K562 (cell line): ENCODE measurements at regions not wholly inside any gene's neighbourhood (a gene's known extent, or its start where the extent isn't known, plus 50 kb on each side); places are given as distances from the start of the nearest gene placed in this dataset.

Experiments
- ATAC-seq: fragments of 200-7000 bp; cut with Tn5 transposase; 3 replicates; pipeline ENCODE4 v1.9.1; 2020; ENCODE audit warnings: moderate library complexity
- BruUV-seq: library from RNA; stranded (reverse); fragments of 400-500 nt; replicated peaks from 2 replicates; lab custom pipeline; 2021; lab: Mats Ljungman, UMichigan
- CTCF ChIA-PET: fragments of 300-600 bp; formaldehyde crosslinking; extraction: SDS; loops from one replicate; lab custom pipeline; 2021; ENCODE audit warnings: low intra/inter-chr PET ratio; lab: Yijun Ruan, JAX
- POLR2A ChIA-PET: fragments of 300-600, 350-650 bp; sonication (Branson Sonifier 250); formaldehyde crosslinking; extraction: SDS; loops from one replicate; lab custom pipeline; 2021; ENCODE audit warnings: antibody characterized with exemption, inconsistent platforms; lab: Yijun Ruan, JAX
- DNase-seq, 4 experiments: peaks; one replicate each; pipeline versions ENCODE4 v3.0.0 to v3.0.0-alpha.2; 2011 to 2018; ENCODE audit warnings: low spot score in 3 of 4, mixed read lengths in 3 of 4; ENCODE audit errors: extremely low read depth in 1 of 4
- FAIRE-seq: peaks from 2 replicates; lab custom pipeline; 2011; peaks lifted over from hg19 to GRCh38; lab: Jason Lieb, UNC
- H2AFZ ChIP-seq: 2 replicates; pipeline ENCODE4 v1.6.0; 2011; ENCODE audit warnings: low read depth, low read length, control low read depth, inconsistent platforms
- H3K27ac ChIP-seq: fragments of 200-600 bp; 3 replicates; pipeline ENCODE4 v1.8.0; 2011; ENCODE audit warnings: low read depth, mild to moderate bottlenecking, control low read depth, inconsistent platforms, low read length, moderate library complexity, mixed read lengths; ENCODE audit errors: extremely low read depth
- H3K27me3 ChIP-seq, 2 experiments: fragments of 300-600 bp in 1 of 2; 2 replicates in 1 of 2; 3 replicates in 1 of 2; pipeline versions ENCODE4 v1.6.0 to v1.8.0; 2011; ENCODE audit warnings: inconsistent platforms in 2 of 2, low read length in 2 of 2, mild to moderate bottlenecking in 1 of 2, mixed read lengths in 1 of 2, moderate library complexity in 1 of 2; ENCODE audit not compliant: control insufficient read depth in 2 of 2, insufficient read depth in 2 of 2
- H3K36me3 ChIP-seq: fragments of 300-600 bp; 3 replicates; pipeline ENCODE4 v1.8.0; 2011; ENCODE audit warnings: mild to moderate bottlenecking, low read length, inconsistent platforms; ENCODE audit not compliant: control insufficient read depth, insufficient read depth
- H3K4me1 ChIP-seq, 2 experiments: fragments of 200-600 bp in 1 of 2; replicated peaks in 1 of 2; 2 replicates in 1 of 2; 3 replicates in 1 of 2; pipeline versions ENCODE4 v1.5.1 to v1.8.0; 2011; ENCODE audit warnings: inconsistent platforms in 2 of 2, low read length in 2 of 2, mild to moderate bottlenecking in 1 of 2, mixed read lengths in 1 of 2, moderate library complexity in 1 of 2; ENCODE audit not compliant: control insufficient read depth in 2 of 2, insufficient read depth in 2 of 2
- H3K4me2 ChIP-seq: 2 replicates; pipeline ENCODE4 v1.6.1; 2011; ENCODE audit warnings: low read length, control low read depth, inconsistent platforms, mixed read lengths; ENCODE audit not compliant: insufficient read depth
- H3K4me3 ChIP-seq: fragments of 200-600 bp; sonication (generic), shearing (Covaris generic); 2 replicates; pipeline ENCODE4 v1.5.1; 2016; ENCODE audit warnings: control low read depth, inconsistent platforms
- H3K79me2 ChIP-seq: fragments of 200-600 bp; 3 replicates; pipeline ENCODE4 v1.8.0; 2011; ENCODE audit warnings: low read length, inconsistent platforms; ENCODE audit not compliant: control insufficient read depth, insufficient read depth
- H3K9ac ChIP-seq, 2 experiments: 2 replicates each; pipeline versions ENCODE4 v1.6.0 to v1.6.1; 2011; ENCODE audit warnings: low read depth in 2 of 2, low read length in 2 of 2, control low read depth in 1 of 2, inconsistent platforms in 1 of 2, mild to moderate bottlenecking in 1 of 2, mixed read lengths in 1 of 2; ENCODE audit not compliant: insufficient read depth in 1 of 2
- H3K9me1 ChIP-seq: one replicate; pipeline ENCODE4 v1.6.0; 2011; ENCODE audit warnings: inconsistent platforms, mild to moderate bottlenecking, low read length, moderate library complexity; ENCODE audit not compliant: control insufficient read depth, insufficient read depth
- H3K9me3 ChIP-seq: replicated peaks from 2 replicates; pipeline ENCODE4 v1.5.1; 2011; ENCODE audit warnings: low read depth, low read length, inconsistent platforms; ENCODE audit not compliant: control insufficient read depth, insufficient read depth
- H4K20me1 ChIP-seq: replicated peaks from 2 replicates; pipeline ENCODE4 v1.6.1; 2011; ENCODE audit warnings: low read length, inconsistent platforms, mixed read lengths; ENCODE audit not compliant: control insufficient read depth, insufficient read depth
- CCNT2 ChIP-seq: IDR thresholded peaks from 2 replicates; pipeline ENCODE4 v1.6.1; 2011; ENCODE audit warnings: borderline replicate concordance, low read depth, mild to moderate bottlenecking, moderate library complexity, mixed read lengths, low read length; ENCODE audit not compliant: insufficient read length; ENCODE audit errors: extremely low read depth
- E4F1 ChIP-seq: fragments of 250-450 bp; sonication (Bioruptor Pico); IDR thresholded peaks from 2 replicates; pipeline ENCODE4 v1.5.0; 2021; ENCODE audit warnings: mild to moderate bottlenecking, borderline replicate concordance
- NKRF ChIP-seq: fragments of 450-650 bp; IDR thresholded peaks from 2 replicates; pipeline ENCODE4 v1.6.1; 2016; ENCODE audit warnings: borderline replicate concordance
- PURB ChIP-seq: sonication (generic); formaldehyde crosslinking; IDR thresholded peaks from 2 replicates; pipeline ENCODE4 v1.9.0; 2021; ENCODE audit warnings: low read depth, mild to moderate bottlenecking, missing genetic modification reagents
- SAFB ChIP-seq: fragments of 200-400 bp; formaldehyde crosslinking; IDR thresholded peaks from 2 replicates; pipeline ENCODE4 v1.6.1; 2017; ENCODE audit warnings: low read depth, low read length, borderline replicate concordance
- TFAM ChIP-seq: fragments of 250-450 bp; sonication (Bioruptor Pico); conservative IDR thresholded peaks from 2 replicates; pipeline ENCODE4 v1.5.0; 2021; ENCODE audit warnings: mild to moderate bottlenecking, moderate library complexity
- ZBTB26 ChIP-seq: fragments of 450-650 bp; formaldehyde crosslinking; IDR thresholded peaks from 2 replicates; pipeline ENCODE4 v1.4.0; 2022; ENCODE audit warnings: missing genetic modification characterization
- ZNF232 ChIP-seq: sonication (generic); formaldehyde crosslinking; IDR thresholded peaks from 2 replicates; pipeline ENCODE4 v1.8.0; 2022; ENCODE audit warnings: mild to moderate bottlenecking, missing genetic modification reagents
- WGBS: fragments of 100-300 bp; shearing (Covaris generic); methylation state at CpG from one replicate; pipeline ENCODE4 v1.1.6; 2016; ENCODE audit warnings: low coverage, mixed read lengths; ENCODE audit not compliant: insufficient coverage; ENCODE audit errors: missing lambda C conversion rate; 5-methylcytosine and 5-hydroxymethylcytosine counted together
- in situ Hi-C: fragments of 300-500 bp; cut with MboI; formaldehyde crosslinking; loops from 4 replicates; pipeline ENCODE4 v1.15.0; 2018; ENCODE audit warnings: inconsistent platforms, mixed read lengths
- intact Hi-C: fragments of 100-400 bp; cut with micrococcal nuclease; formaldehyde crosslinking; loops from 2 replicates; pipeline ENCODE4 v1.14.2; 2022

GRCh38 chr6:147033267-147033666, 170.9 kb upstream of the STXBP5 start:
- Histone ChIP-seq H2AFZ (no peak overlapping the region), H3K36me3 (no peaks in the 10 kb centered on the region)
- POLR2A ChIA-PET, result interaction anchor here (0.7 to 1.0 kb wide), 2 partner anchors 8 to 11 kb away, joined by 3 read pairs; no protein-coding TSS in a partner anchor
- FAIRE-seq, result peak; percentile 29
- DNase-seq, result no peak
- TF ChIP-seq E4F1, result no peak
- no peak for TF ChIP-seq CCNT2
- TF ChIP-seq SAFB, result no peak
- TF ChIP-seq, all 486 proteins: peak for 0
- in situ Hi-C loops (no loop called here), intact Hi-C loops (no loop called here)
- no peaks in the 10 kb centered on the region for H3K27me3 ChIP-seq
- no TSS peak for BruUV-seq
- H3K9me3 ChIP-seq, result no peaks in the 10 kb centered on the region
- H3K9me1 ChIP-seq, result no peaks in the 10 kb centered on the region
- H4K20me1 ChIP-seq, result no peaks in the 10 kb centered on the region
- H3K4me1 ChIP-seq, result no peaks in the 10 kb centered on the region
- 23% methylated on average over 2 of the region's 2 CpGs for WGBS
- no peak overlapping the region for H3K4me3 ChIP-seq
- no peak overlapping the region for H3K27ac ChIP-seq
- no peak overlapping the region for H3K4me2 ChIP-seq
- no peaks in the 10 kb centered on the region for H3K79me2 ChIP-seq
- H3K9ac ChIP-seq, result no peak overlapping the region
- CTCF ChIA-PET, result no interaction called here
- ATAC-seq, result no peak

- H3K79me2 ChIP-seq, result no peaks in the 10 kb centered on the region
- ATAC-seq (no peak), DNase-seq (no peak), FAIRE-seq (no peak)
- H3K27me3 ChIP-seq, result no peaks in the 10 kb centered on the region
- H3K4me1 ChIP-seq, result no peaks in the 10 kb centered on the region
- no peaks in the 10 kb centered on the region for H4K20me1 ChIP-seq
- H2AFZ ChIP-seq, result no peak overlapping the region
- POLR2A ChIA-PET, result no interaction called here
- H3K9me1 ChIP-seq, result no peaks in the 10 kb centered on the region
- no peak overlapping the region for H3K9ac ChIP-seq
- whole genome bisulfite sequencing, result 62% methylated on average over 2 of the region's 2 CpGs
- H3K9me3 ChIP-seq, result no peaks in the 10 kb centered on the region
- in situ Hi-C loops, result no loop called here
- BruUV-seq, result no TSS peak
- intact Hi-C loops, result no loop called here
- H3K4me3 ChIP-seq, result no peak overlapping the region
- no peak overlapping the region for H3K4me2 ChIP-seq
- CTCF ChIA-PET, result no interaction called here
- H3K27ac ChIP-seq, result no peak overlapping the region
- H3K36me3 ChIP-seq, result no peaks in the 10 kb centered on the region
- TF ChIP-seq PURB (CRISPR knock-in tag) (no peak), SAFB (no peak), TFAM (no peak), NKRF (no peak), ZBTB26 (CRISPR knock-in tag) (no peak), ZNF232 (CRISPR knock-in tag) (no peak)
Observed at GRCh38 chr6:147035886-147036285, 168.3 kb upstream of the STXBP5 start.
